ENCODE measurements at regions not wholly inside any gene's neighbourhood (a gene's known extent, or its start where the extent isn't known, plus 50 kb on each side); places are given as distances from the start of the nearest gene placed in this dataset.

DNA sequence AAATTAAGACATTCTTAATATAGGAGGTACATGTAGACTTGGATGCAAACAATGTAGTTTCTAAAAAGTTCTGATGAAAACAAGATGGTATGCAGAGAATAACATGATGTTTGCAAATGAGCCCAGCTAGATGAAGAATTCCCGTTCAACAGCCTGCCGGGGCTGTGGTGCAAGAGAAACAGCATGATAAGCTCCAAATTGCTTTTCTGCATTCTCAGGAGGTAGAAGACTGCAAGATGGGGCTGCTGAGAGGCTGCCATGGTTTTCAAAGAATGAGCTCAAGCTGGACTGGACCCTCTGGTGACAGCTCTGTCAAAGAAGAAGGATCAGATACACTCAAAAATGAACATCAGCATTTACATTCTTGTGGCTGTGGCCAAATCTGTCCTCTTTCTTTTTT is 73.4 kb upstream of the PALS2 start:
- H3K4me3 ChIP-seq (replicated peaks; ENCODE audit: insufficient read depth, low read length) = no peak overlapping the region
- no peak overlapping the region for H3K27ac ChIP-seq (replicated peaks)
- H3K27me3 ChIP-seq (ENCODE audit: insufficient read depth, poor library complexity, severe bottlenecking) = no peaks in the 10 kb centered on the region
- no peak for DNase-seq (ENCODE audit: low read depth in 1 of 2, low spot score in 1 of 2)
- TF ChIP-seq, protein P1, sequence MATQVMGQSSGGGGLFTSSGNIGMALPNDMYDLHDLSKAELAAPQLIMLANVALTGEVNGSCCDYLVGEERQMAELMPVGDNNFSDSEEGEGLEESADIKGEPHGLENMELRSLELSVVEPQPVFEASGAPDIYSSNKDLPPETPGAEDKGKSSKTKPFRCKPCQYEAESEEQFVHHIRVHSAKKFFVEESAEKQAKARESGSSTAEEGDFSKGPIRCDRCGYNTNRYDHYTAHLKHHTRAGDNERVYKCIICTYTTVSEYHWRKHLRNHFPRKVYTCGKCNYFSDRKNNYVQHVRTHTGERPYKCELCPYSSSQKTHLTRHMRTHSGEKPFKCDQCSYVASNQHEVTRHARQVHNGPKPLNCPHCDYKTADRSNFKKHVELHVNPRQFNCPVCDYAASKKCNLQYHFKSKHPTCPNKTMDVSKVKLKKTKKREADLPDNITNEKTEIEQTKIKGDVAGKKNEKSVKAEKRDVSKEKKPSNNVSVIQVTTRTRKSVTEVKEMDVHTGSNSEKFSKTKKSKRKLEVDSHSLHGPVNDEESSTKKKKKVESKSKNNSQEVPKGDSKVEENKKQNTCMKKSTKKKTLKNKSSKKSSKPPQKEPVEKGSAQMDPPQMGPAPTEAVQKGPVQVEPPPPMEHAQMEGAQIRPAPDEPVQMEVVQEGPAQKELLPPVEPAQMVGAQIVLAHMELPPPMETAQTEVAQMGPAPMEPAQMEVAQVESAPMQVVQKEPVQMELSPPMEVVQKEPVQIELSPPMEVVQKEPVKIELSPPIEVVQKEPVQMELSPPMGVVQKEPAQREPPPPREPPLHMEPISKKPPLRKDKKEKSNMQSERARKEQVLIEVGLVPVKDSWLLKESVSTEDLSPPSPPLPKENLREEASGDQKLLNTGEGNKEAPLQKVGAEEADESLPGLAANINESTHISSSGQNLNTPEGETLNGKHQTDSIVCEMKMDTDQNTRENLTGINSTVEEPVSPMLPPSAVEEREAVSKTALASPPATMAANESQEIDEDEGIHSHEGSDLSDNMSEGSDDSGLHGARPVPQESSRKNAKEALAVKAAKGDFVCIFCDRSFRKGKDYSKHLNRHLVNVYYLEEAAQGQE (IDR thresholded peaks at IDR 0.05; ENCODE audit: insufficient replicate concordance, low read depth) = no peak
- TF ChIP-seq GABPA (IDR thresholded peaks at IDR 0.05; ENCODE audit: low read depth) (no peak), POLR2AphosphoS5 (IDR thresholded peaks at IDR 0.05; ENCODE audit: low read depth) (no peak), SPI1 (IDR thresholded peaks at IDR 0.05; ENCODE audit: borderline replicate concordance, low read depth) (no peak)
- TF ChIP-seq, protein P2, sequence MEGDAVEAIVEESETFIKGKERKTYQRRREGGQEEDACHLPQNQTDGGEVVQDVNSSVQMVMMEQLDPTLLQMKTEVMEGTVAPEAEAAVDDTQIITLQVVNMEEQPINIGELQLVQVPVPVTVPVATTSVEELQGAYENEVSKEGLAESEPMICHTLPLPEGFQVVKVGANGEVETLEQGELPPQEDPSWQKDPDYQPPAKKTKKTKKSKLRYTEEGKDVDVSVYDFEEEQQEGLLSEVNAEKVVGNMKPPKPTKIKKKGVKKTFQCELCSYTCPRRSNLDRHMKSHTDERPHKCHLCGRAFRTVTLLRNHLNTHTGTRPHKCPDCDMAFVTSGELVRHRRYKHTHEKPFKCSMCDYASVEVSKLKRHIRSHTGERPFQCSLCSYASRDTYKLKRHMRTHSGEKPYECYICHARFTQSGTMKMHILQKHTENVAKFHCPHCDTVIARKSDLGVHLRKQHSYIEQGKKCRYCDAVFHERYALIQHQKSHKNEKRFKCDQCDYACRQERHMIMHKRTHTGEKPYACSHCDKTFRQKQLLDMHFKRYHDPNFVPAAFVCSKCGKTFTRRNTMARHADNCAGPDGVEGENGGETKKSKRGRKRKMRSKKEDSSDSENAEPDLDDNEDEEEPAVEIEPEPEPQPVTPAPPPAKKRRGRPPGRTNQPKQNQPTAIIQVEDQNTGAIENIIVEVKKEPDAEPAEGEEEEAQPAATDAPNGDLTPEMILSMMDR (IDR thresholded peaks at IDR 0.05; ENCODE audit: insufficient read depth, low read length) = no peak

- DNase-seq (ENCODE audit: low read depth in 1 of 2, low spot score in 1 of 2) = no peak
- H3K27ac ChIP-seq (replicated peaks) = no peak overlapping the region
- H3K27me3 ChIP-seq (ENCODE audit: insufficient read depth, poor library complexity, severe bottlenecking) = no peaks in the 10 kb centered on the region
- TF ChIP-seq, protein P2 (IDR thresholded peaks at IDR 0.05; ENCODE audit: insufficient read depth, low read length) = no peak
- TF ChIP-seq, protein P1 (IDR thresholded peaks at IDR 0.05; ENCODE audit: insufficient replicate concordance, low read depth) = no peak
- TF ChIP-seq SPI1 (IDR thresholded peaks at IDR 0.05; ENCODE audit: borderline replicate concordance, low read depth) (no peak), POLR2AphosphoS5 (IDR thresholded peaks at IDR 0.05; ENCODE audit: low read depth) (no peak), GABPA (IDR thresholded peaks at IDR 0.05; ENCODE audit: low read depth) (no peak)
- no peak overlapping the region for H3K4me3 ChIP-seq (replicated peaks; ENCODE audit: insufficient read depth, low read length)
Observed at GRCh38 chr7:24500599-24500998, 72.7 kb upstream of the PALS2 start.

DNA sequence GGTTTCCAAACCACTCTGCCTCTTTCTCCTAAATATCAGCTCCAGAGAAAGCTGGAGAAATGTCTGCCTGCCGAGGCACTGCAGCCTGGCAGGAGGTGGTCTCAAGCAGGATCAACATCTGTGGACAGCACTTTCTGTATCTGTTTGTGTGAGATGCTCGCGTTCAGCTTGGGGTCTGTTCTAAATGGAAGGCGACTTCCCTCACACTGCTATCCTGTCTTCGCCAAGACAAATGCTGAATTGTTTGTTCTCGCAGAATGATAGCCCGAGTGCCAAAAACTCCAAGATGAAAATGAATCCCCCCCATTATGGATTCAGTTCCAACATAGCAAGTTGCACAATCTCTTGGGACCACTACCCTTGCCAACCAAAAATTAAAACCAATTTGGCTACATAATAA is 72.2 kb upstream of the PALS2 start:
- TF ChIP-seq, protein P1 (IDR thresholded peaks at IDR 0.05; ENCODE audit: insufficient replicate concordance, low read depth) = no peak
- TF ChIP-seq POLR2AphosphoS5 (IDR thresholded peaks at IDR 0.05; ENCODE audit: low read depth) = no peak
- no peak overlapping the region for H3K27ac ChIP-seq (replicated peaks)
- no peaks in the 10 kb centered on the region for H3K27me3 ChIP-seq (ENCODE audit: insufficient read depth, poor library complexity, severe bottlenecking)
- no peak for DNase-seq (ENCODE audit: low read depth in 1 of 2, low spot score in 1 of 2)
- H3K4me3 ChIP-seq (replicated peaks; ENCODE audit: insufficient read depth, low read length) = no peak overlapping the region
